GM23248 (cell line): ENCODE measurements at regions not wholly inside any gene's neighbourhood (a gene's known extent, or its start where the extent isn't known, plus 50 kb on each side); places are given as distances from the start of the nearest gene placed in this dataset.

Experiments used
- EZH2 ChIP-seq: fragments of 200-600 bp; sonication (generic); IDR thresholded peaks from 2 replicates; pipeline ENCODE4 v1.6.1; 2018; ENCODE audit warnings: antibody characterized with exemption, mild to moderate bottlenecking; ENCODE audit not compliant: insufficient read depth, poor library complexity, severe bottlenecking
- EZH2phosphoT487 ChIP-seq: fragments of 200-600 bp; sonication (generic); IDR thresholded peaks from 2 replicates; pipeline ENCODE4 v1.6.1; 2018; ENCODE audit warnings: antibody characterized with exemption, moderate library complexity, mild to moderate bottlenecking, low read depth; ENCODE audit not compliant: insufficient read depth

- TF ChIP-seq EZH2 (no peak), EZH2phosphoT487 (no peak)
Measured at GRCh38 chr17:73877962-73878361, 233.7 kb upstream of the SDK2 start.
